ENCODE measurements at regions not wholly inside any gene's neighbourhood (a gene's known extent, or its start where the extent isn't known, plus 50 kb on each side); places are given as distances from the start of the nearest gene placed in this dataset.

DNA sequence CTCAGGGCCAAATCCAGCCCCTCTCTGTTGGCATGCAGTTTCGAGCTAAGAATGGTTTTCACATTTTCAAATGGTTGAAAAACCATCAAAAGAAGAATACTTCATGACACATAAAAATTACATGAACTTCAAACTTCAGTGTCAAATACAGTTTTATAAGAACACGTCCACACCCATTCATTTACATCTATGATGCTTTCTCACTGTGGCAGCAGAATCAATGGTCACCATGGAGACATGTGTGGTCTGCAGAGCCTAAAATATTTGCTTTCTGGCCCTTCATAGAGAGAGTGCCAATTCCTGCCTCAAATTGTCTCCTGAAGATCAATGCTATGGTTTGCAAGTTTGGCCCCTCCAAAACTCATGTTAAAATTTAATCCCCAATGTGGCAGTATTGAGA lies 405.8 kb downstream of the OCA2 start:
- TF ChIP-seq, protein P1, sequence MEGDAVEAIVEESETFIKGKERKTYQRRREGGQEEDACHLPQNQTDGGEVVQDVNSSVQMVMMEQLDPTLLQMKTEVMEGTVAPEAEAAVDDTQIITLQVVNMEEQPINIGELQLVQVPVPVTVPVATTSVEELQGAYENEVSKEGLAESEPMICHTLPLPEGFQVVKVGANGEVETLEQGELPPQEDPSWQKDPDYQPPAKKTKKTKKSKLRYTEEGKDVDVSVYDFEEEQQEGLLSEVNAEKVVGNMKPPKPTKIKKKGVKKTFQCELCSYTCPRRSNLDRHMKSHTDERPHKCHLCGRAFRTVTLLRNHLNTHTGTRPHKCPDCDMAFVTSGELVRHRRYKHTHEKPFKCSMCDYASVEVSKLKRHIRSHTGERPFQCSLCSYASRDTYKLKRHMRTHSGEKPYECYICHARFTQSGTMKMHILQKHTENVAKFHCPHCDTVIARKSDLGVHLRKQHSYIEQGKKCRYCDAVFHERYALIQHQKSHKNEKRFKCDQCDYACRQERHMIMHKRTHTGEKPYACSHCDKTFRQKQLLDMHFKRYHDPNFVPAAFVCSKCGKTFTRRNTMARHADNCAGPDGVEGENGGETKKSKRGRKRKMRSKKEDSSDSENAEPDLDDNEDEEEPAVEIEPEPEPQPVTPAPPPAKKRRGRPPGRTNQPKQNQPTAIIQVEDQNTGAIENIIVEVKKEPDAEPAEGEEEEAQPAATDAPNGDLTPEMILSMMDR (conservative IDR thresholded peaks at IDR 0.05): no peak
- H3K27ac ChIP-seq: no peak overlapping the region

DNA sequence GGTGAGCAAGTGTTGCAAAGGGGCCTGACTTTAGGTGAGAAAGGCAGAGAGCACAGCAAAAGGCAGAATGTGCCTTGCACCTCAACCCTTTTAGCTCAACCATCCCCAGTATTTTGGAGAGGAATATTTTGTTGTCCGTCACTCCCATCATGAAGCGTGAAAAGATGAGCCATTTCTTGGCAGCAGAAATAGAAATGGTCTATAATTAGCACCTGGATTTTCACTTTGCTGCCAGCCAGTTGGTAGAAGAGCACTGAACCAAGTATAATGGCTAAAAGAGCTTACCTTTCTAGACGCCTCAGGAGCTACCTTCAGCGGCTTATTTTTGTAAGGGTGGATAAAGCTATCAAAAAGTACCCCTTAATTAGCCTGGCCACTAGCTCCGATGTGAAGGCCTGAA lies 406.7 kb downstream of the OCA2 start:
- TF ChIP-seq, protein P1 (conservative IDR thresholded peaks at IDR 0.05): no peak

DNA sequence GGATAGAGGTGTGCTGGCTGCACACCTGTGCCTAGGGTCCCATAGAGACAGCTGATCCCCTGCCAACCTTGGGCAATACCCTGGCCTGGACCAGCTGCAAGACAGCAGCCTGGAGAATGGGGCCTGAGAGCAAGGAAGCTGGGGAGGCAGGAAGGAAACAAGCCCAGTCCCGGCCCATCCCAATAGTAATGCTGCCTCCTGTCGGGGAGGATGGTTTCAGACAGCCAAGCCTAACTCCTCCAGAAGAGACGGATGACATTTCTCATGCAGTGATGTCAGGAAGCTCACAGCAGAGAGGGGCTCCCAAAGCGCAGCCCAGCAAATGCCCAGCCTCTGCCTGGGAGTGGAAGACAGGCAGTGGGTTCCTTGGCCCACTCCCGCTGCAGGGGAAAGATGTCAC lies 408.8 kb downstream of the OCA2 start:
- TF ChIP-seq, protein P1 (conservative IDR thresholded peaks at IDR 0.05): no peak
- no peak overlapping the region for H3K27ac ChIP-seq

More for the DNA sequence above, 406.7 kb downstream of the OCA2 start:
- H3K27ac ChIP-seq: no peak overlapping the region

DNA sequence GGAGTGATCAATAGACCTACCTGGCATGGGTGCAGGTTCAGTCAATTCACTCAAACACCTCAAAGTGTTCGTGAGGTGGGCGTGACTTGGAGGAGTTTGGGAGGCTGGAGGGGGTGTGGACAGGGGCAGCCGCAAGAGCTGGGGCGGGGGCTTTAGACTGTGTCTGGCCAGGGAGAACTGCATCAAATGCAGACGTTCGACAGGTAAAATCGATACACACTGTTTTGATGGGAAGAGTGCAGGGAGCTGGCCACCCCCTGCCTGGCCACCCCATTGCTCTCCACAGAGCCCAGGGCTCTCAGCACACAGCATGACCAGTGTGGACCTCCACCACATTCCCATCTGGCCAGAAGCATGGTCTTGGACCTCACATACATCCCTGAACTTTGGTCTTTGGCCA lies 412.1 kb downstream of the OCA2 start:
- TF ChIP-seq, protein P1 (conservative IDR thresholded peaks at IDR 0.05): no peak
- H3K27ac ChIP-seq: no peak overlapping the region

DNA sequence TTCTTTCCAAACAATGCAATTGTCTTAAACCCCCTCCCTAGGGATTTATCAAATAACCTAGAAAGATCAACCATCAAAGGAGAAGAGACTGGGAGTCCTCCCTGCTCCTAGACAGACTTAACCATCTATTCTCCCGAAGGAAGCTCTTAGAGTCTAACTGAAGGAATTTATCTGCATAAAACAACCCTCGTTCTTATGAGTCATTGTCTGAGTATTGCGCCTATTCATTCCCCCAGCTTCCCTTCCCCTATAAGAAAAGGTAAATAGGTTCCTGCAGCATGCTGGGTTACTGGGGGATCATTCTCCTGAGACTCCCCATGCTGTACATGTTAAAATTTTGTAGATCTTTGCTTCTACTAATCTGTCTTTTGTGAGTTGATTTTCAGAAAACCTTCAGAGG lies 412.7 kb downstream of the OCA2 start:
- no peak overlapping the region for H3K27ac ChIP-seq
- TF ChIP-seq, protein P1 (conservative IDR thresholded peaks at IDR 0.05): no peak

DNA sequence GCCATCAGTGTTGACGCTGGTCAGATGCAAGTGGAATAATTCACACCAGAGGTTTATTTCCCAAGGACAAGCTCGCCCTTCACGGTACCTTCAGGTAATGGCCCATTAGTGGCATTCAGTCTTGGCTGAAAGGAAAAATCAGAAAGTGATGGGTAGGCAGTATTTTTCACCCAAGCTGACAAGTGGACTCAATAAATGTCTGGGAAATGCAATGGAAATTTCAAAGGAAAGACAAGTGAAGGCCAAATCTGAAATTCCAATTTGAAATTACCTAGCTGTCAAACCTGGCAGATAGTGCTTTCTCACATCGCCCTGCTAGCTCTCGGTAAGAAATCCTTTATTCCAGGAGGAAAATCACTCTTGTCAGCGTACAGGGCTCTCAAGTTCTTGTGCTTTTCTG lies 413.5 kb downstream of the OCA2 start:
- TF ChIP-seq, protein P1 (conservative IDR thresholded peaks at IDR 0.05): no peak
- H3K27ac ChIP-seq: no peak overlapping the region

DNA sequence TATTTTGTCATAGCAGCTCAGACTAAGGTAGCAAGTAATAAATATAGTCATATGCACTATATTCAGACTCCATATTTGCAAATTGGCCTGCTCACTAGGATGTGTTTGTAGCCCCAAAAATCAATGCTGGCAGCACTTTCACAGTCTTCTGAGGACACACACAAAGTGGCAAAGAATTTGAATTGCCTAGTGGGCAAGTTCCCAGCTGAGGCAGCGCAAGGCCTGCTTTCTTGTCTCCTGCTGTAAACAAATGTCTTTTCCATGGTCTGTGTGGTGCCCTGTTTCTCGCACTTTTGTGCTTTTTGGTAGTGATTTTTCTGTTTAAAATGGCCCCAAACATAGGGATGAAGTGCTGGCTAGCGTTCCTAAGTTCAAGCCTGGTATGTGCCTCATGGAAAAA lies 416.0 kb downstream of the OCA2 start:
- TF ChIP-seq, protein P1 (conservative IDR thresholded peaks at IDR 0.05): no peak
- H3K27ac ChIP-seq: no peak overlapping the region

DNA sequence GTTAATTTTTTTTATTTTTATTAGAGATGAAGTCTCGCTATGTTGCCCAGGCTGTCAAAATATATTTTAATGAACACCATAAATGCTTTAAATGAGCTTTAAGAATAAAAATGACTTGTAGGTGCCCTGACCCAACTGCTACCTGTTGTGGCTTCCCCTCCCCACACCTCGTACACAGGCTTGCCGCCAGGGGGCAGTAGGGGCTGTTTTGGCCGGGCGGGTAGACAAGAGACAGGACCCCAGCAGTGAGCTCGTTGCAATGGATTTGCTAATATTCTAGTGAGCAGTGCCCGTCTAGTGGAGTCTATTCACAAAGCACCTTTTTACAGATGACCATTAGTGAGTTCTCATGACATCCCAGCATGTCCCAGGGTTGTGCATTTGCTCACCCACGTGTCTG lies 418.1 kb downstream of the OCA2 start:
- TF ChIP-seq, protein P1 (conservative IDR thresholded peaks at IDR 0.05): no peak
- no peak overlapping the region for H3K27ac ChIP-seq
